ENCODE measurements at regions not wholly inside any gene's neighbourhood (a gene's known extent, or its start where the extent isn't known, plus 50 kb on each side); places are given as distances from the start of the nearest gene placed in this dataset.

DNA sequence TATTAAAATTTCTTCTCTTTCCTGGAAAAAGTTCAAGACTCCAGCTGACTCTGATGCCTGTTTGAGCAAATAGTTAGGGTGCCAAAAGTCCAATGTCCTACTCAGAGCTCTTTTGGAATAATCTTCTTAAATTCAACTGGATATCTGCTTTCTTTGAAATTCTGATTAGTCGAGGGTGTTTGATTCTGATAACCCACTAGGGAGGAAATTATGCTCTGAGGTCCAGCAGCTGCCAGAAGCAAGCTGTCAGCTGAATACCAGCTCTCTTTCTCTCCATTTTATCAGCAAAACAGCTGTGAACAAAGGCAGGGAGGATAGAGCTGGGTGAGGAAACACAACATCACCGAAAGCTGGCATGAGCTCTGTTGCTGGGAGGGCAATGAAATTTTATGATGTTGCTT lies 141.5 kb downstream of the CAND1 start:
- 0% methylated on average over 2 of the region's 2 CpGs for WGBS (ENCODE audit: insufficient coverage, low coverage, missing lambda C conversion rate)
- H3K9me1 ChIP-seq (ENCODE audit: control insufficient read depth, insufficient read depth, low read length) = no peaks in the 10 kb centered on the region
- ATAC-seq (no peak), FAIRE-seq (no peak), DNase-seq (ENCODE audit: extremely low read depth in 1 of 4, low spot score in 3 of 4) (no peak)
- H3K4me2 ChIP-seq (ENCODE audit: insufficient read depth, low read length) = no peak overlapping the region
- intact Hi-C loops (cut with micrococcal nuclease) = no loop called here
- H3K4me3 ChIP-seq = no peak overlapping the region
- no peaks in the 10 kb centered on the region for H4K20me1 ChIP-seq (replicated peaks; ENCODE audit: control insufficient read depth, insufficient read depth, low read length)
- no peaks in the 10 kb centered on the region for H3K4me1 ChIP-seq (replicated peaks in 1 of 2; ENCODE audit: control insufficient read depth in 2 of 2, insufficient read depth in 2 of 2, low read length in 2 of 2)
- no peak overlapping the region for H2AFZ ChIP-seq (ENCODE audit: low read depth, low read length)
- BruUV-seq (replicated peaks) = no TSS peak
- H3K27ac ChIP-seq (ENCODE audit: extremely low read depth, low read depth, low read length) = no peak overlapping the region
- TF ChIP-seq TARDBP (IDR thresholded peaks at IDR 0.05) (no peak), SMAD3 (CRISPR knock-in tag; conservative IDR thresholded peaks at IDR 0.05) (no peak), DDX20 (tag; IDR thresholded peaks at IDR 0.05; ENCODE audit: low read depth) (no peak), ZNF224 (CRISPR knock-in tag; IDR thresholded peaks at IDR 0.05) (no peak), NFE2 (IDR thresholded peaks at IDR 0.05; ENCODE audit: low read depth) (no peak), TCF15 (CRISPR knock-in tag; IDR thresholded peaks at IDR 0.05) (no peak), E2F3 (CRISPR knock-in tag; IDR thresholded peaks at IDR 0.05) (no peak), CHD1 (IDR thresholded peaks at IDR 0.05; ENCODE audit: low read length) (no peak)
- TF ChIP-seq, protein P1, sequence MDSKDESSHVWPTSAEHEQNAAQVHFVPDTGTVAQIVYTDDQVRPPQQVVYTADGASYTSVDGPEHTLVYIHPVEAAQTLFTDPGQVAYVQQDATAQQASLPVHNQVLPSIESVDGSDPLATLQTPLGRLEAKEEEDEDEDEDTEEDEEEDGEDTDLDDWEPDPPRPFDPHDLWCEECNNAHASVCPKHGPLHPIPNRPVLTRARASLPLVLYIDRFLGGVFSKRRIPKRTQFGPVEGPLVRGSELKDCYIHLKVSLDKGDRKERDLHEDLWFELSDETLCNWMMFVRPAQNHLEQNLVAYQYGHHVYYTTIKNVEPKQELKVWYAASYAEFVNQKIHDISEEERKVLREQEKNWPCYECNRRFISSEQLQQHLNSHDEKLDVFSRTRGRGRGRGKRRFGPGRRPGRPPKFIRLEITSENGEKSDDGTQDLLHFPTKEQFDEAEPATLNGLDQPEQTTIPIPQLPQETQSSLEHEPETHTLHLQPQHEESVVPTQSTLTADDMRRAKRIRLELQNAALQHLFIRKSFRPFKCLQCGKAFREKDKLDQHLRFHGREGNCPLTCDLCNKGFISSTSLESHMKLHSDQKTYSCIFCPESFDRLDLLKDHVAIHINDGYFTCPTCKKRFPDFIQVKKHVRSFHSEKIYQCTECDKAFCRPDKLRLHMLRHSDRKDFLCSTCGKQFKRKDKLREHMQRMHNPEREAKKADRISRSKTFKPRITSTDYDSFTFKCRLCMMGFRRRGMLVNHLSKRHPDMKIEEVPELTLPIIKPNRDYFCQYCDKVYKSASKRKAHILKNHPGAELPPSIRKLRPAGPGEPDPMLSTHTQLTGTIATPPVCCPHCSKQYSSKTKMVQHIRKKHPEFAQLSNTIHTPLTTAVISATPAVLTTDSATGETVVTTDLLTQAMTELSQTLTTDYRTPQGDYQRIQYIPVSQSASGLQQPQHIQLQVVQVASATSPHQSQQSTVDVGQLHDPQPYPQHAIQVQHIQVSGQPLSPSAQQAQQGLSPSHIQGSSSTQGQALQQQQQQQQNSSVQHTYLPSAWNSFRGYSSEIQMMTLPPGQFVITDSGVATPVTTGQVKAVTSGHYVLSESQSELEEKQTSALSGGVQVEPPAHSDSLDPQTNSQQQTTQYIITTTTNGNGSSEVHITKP (IDR thresholded peaks at IDR 0.05; ENCODE audit: partially characterized antibody) = no peak
- H3K9ac ChIP-seq (ENCODE audit: insufficient read depth in 1 of 2, low read depth in 2 of 2, low read length in 2 of 2) = no peak overlapping the region
- H3K79me2 ChIP-seq (ENCODE audit: control insufficient read depth, insufficient read depth, low read length) = no peaks in the 10 kb centered on the region
- no peaks in the 10 kb centered on the region for H3K27me3 ChIP-seq (ENCODE audit: control insufficient read depth in 2 of 2, insufficient read depth in 2 of 2, low read length in 2 of 2)
- no peaks in the 10 kb centered on the region for H3K9me3 ChIP-seq (replicated peaks; ENCODE audit: control insufficient read depth, insufficient read depth, low read depth, low read length)
- H3K36me3 ChIP-seq (ENCODE audit: control insufficient read depth, insufficient read depth, low read length) = no peaks in the 10 kb centered on the region
- POLR2A ChIA-PET = no interaction called here
- CTCF ChIA-PET (ENCODE audit: low intra/inter-chr PET ratio) = no interaction called here
- in situ Hi-C loops (cut with MboI) = no loop called here

Measured in K562 (cell line).